ENCODE measurements at regions not wholly inside any gene's neighbourhood (a gene's known extent, or its start where the extent isn't known, plus 50 kb on each side); places are given as distances from the start of the nearest gene placed in this dataset.
"Not testable (repeated sequence)": the region's sequence is repeated elsewhere in the genome, so short reads cannot be mapped to it uniquely, and the experiment has no call there.

- POLR2A ChIA-PET: no interaction called here
- no peaks in the 10 kb centered on the region for H3K36me3 Mint-ChIP-seq (ENCODE audit: low read depth)
- DNase-seq (no peak), ATAC-seq (no peak)
- CTCF ChIA-PET: no interaction called here
- no peaks in the 10 kb centered on the region for H3K4me1 Mint-ChIP-seq (ENCODE audit: low read depth)
- peaks cover 2% of the 10 kb centered on the region for H3K27me3 Mint-ChIP-seq (ENCODE audit: low read depth)
- no peaks in the 10 kb centered on the region for H3K9me3 Mint-ChIP-seq (ENCODE audit: insufficient read depth)
- no peak overlapping the region for H3K4me3 Mint-ChIP-seq
- no peak overlapping the region for H3K27ac Mint-ChIP-seq
Measured at GRCh38 chr2:58601017-58601416, 359.9 kb upstream of the FANCL start.

GRCh38 chr2:58598171-58598570 is 357.0 kb upstream of the FANCL start:
- no peaks in the 10 kb centered on the region for H3K9me3 Mint-ChIP-seq (ENCODE audit: insufficient read depth)
- H3K36me3 Mint-ChIP-seq (ENCODE audit: low read depth): no peaks in the 10 kb centered on the region
- DNase-seq (no peak), ATAC-seq (no peak)
- H3K4me3 Mint-ChIP-seq: no peak overlapping the region
- H3K27me3 Mint-ChIP-seq (ENCODE audit: low read depth): no peaks in the 10 kb centered on the region
- no peak overlapping the region for H3K27ac Mint-ChIP-seq
- ChIA-PET POLR2A (no interaction called here), CTCF (no interaction called here)
- H3K4me1 Mint-ChIP-seq (ENCODE audit: low read depth): no peaks in the 10 kb centered on the region

- no peaks in the 10 kb centered on the region for H3K9me3 Mint-ChIP-seq (ENCODE audit: insufficient read depth)
- ChIA-PET CTCF (no interaction called here), POLR2A (no interaction called here)
- no peak overlapping the region for H3K27ac Mint-ChIP-seq
- H3K36me3 Mint-ChIP-seq (ENCODE audit: low read depth): no peaks in the 10 kb centered on the region
- no peak overlapping the region for H3K4me3 Mint-ChIP-seq
- no peak for ATAC-seq
- H3K4me1 Mint-ChIP-seq (ENCODE audit: low read depth): no peaks in the 10 kb centered on the region
- no peak for DNase-seq
- no peaks in the 10 kb centered on the region for H3K27me3 Mint-ChIP-seq (ENCODE audit: low read depth)
Measured at GRCh38 chr2:58595714-58596113, 354.6 kb upstream of the FANCL start.

- POLR2A ChIA-PET: no interaction called here
- H3K9me3 Mint-ChIP-seq (ENCODE audit: insufficient read depth): no peaks in the 10 kb centered on the region
- no peak for ATAC-seq
- H3K4me3 Mint-ChIP-seq: no peak overlapping the region
- DNase-seq: no peak
- no peaks in the 10 kb centered on the region for H3K36me3 Mint-ChIP-seq (ENCODE audit: low read depth)
- CTCF ChIA-PET: no interaction called here
- no peaks in the 10 kb centered on the region for H3K4me1 Mint-ChIP-seq (ENCODE audit: low read depth)
- H3K27ac Mint-ChIP-seq: no peak overlapping the region
- no peaks in the 10 kb centered on the region for H3K27me3 Mint-ChIP-seq (ENCODE audit: low read depth)
Measured at GRCh38 chr2:58594762-58595161, 353.6 kb upstream of the FANCL start.

- Mint-ChIP-seq H3K27ac (no peak overlapping the region), H3K9me3 (ENCODE audit: insufficient read depth) (no peaks in the 10 kb centered on the region), H3K27me3 (ENCODE audit: low read depth) (no peaks in the 10 kb centered on the region), H3K4me1 (ENCODE audit: low read depth) (no peaks in the 10 kb centered on the region), H3K36me3 (ENCODE audit: low read depth) (no peaks in the 10 kb centered on the region), H3K4me3 (no peak overlapping the region)
- ATAC-seq: no peak
- ChIA-PET POLR2A (no interaction called here), CTCF (no interaction called here)
- no peak for DNase-seq
Measured at GRCh38 chr2:58594175-58594574, 353.1 kb upstream of the FANCL start.

- H3K27ac Mint-ChIP-seq, DNase-seq: not testable (repeated sequence)
Measured at GRCh38 chr2:58586178-58586577, 345.1 kb upstream of the FANCL start.

GRCh38 chr2:58585233-58585632 is 344.1 kb upstream of the FANCL start:
- ChIA-PET CTCF (no interaction called here), POLR2A (no interaction called here)
- ATAC-seq (no peak), DNase-seq (no peak)
- H3K27ac Mint-ChIP-seq: no peak overlapping the region
- no peaks in the 10 kb centered on the region for H3K4me1 Mint-ChIP-seq (ENCODE audit: low read depth)
- no peaks in the 10 kb centered on the region for H3K36me3 Mint-ChIP-seq (ENCODE audit: low read depth)
- H3K9me3 Mint-ChIP-seq (ENCODE audit: insufficient read depth): no peaks in the 10 kb centered on the region
- no peaks in the 10 kb centered on the region for H3K27me3 Mint-ChIP-seq (ENCODE audit: low read depth)
- H3K4me3 Mint-ChIP-seq: no peak overlapping the region

More at GRCh38 chr2:58586178-58586577, 345.1 kb upstream of the FANCL start:
- CTCF ChIA-PET; H3K9me3 Mint-ChIP-seq (ENCODE audit: insufficient read depth); ATAC-seq; H3K4me1 Mint-ChIP-seq (ENCODE audit: low read depth); POLR2A ChIA-PET; H3K4me3 Mint-ChIP-seq; H3K36me3 Mint-ChIP-seq (ENCODE audit: low read depth); H3K27me3 Mint-ChIP-seq (ENCODE audit: low read depth): not testable (repeated sequence)

GRCh38 chr2:58584606-58585118 is 343.5 kb upstream of the FANCL start:
- no peaks in the 10 kb centered on the region for H3K9me3 Mint-ChIP-seq (ENCODE audit: insufficient read depth)
- H3K4me1 Mint-ChIP-seq (ENCODE audit: low read depth): no peaks in the 10 kb centered on the region
- no peak overlapping the region for H3K4me3 Mint-ChIP-seq
- ATAC-seq (no peak), DNase-seq (no peak)
- H3K36me3 Mint-ChIP-seq (ENCODE audit: low read depth): no peaks in the 10 kb centered on the region
- no peaks in the 10 kb centered on the region for H3K27me3 Mint-ChIP-seq (ENCODE audit: low read depth)
- ChIA-PET CTCF (no interaction called here), POLR2A (no interaction called here)
- no peak overlapping the region for H3K27ac Mint-ChIP-seq

- DNase-seq (no peak), ATAC-seq (no peak)
- Mint-ChIP-seq H3K36me3 (ENCODE audit: low read depth) (no peaks in the 10 kb centered on the region), H3K4me3 (no peak overlapping the region), H3K9me3 (ENCODE audit: insufficient read depth) (no peaks in the 10 kb centered on the region), H3K27ac (no peak overlapping the region), H3K4me1 (ENCODE audit: low read depth) (no peaks in the 10 kb centered on the region), H3K27me3 (ENCODE audit: low read depth) (no peaks in the 10 kb centered on the region)
- CTCF ChIA-PET: no interaction called here
- POLR2A ChIA-PET: no interaction called here
Measured at GRCh38 chr2:58578276-58578675, 337.2 kb upstream of the FANCL start.

GRCh38 chr2:58574873-58575272 is 333.7 kb upstream of the FANCL start:
- DNase-seq: no peak
- Mint-ChIP-seq H3K9me3 (ENCODE audit: insufficient read depth) (no peaks in the 10 kb centered on the region), H3K27me3 (ENCODE audit: low read depth) (no peaks in the 10 kb centered on the region), H3K4me3 (no peak overlapping the region), H3K4me1 (ENCODE audit: low read depth) (peaks cover 10% of the 10 kb centered on the region), H3K27ac (no peak overlapping the region), H3K36me3 (ENCODE audit: low read depth) (no peaks in the 10 kb centered on the region)
- no peak for ATAC-seq
- CTCF ChIA-PET: no interaction called here
- POLR2A ChIA-PET: no interaction called here

- no peak for ATAC-seq
- peaks cover 18% of the 10 kb centered on the region for H3K4me1 Mint-ChIP-seq (ENCODE audit: low read depth)
- H3K27me3 Mint-ChIP-seq (ENCODE audit: low read depth): no peaks in the 10 kb centered on the region
- no peaks in the 10 kb centered on the region for H3K9me3 Mint-ChIP-seq (ENCODE audit: insufficient read depth)
- ChIA-PET CTCF (no interaction called here), POLR2A (no interaction called here)
- H3K36me3 Mint-ChIP-seq (ENCODE audit: low read depth): no peaks in the 10 kb centered on the region
- H3K27ac Mint-ChIP-seq: no peak overlapping the region
- no peak overlapping the region for H3K4me3 Mint-ChIP-seq
- no peak for DNase-seq
Measured at GRCh38 chr2:58572731-58573130, 331.6 kb upstream of the FANCL start.

GRCh38 chr2:58571181-58571852 is 330.2 kb upstream of the FANCL start:
- DNase-seq: peak; percentile 28
- Mint-ChIP-seq H3K27ac (no peak overlapping the region), H3K36me3 (ENCODE audit: low read depth) (no peaks in the 10 kb centered on the region), H3K4me1 (ENCODE audit: low read depth) (peaks cover 18% of the 10 kb centered on the region), H3K9me3 (ENCODE audit: insufficient read depth) (no peaks in the 10 kb centered on the region), H3K4me3 (no peak overlapping the region), H3K27me3 (ENCODE audit: low read depth) (no peaks in the 10 kb centered on the region)
- ChIA-PET CTCF (interaction anchor here (0.7 to 1.2 kb wide), 5 partner anchors 11 to 321 kb away, joined by 3 to 4 read pairs (median 3); no protein-coding TSS in a partner anchor), POLR2A (no interaction called here)
- peak; percentile 39 for ATAC-seq

Measured in activated CD8-positive, alpha-beta T cell treated with anti-CD3 and anti-CD28 coated beads, Interleukin-2, amount 10 ng/mL, durations not matched to agents 7 days and 5 days (primary cell).